Epidermal melanocyte (primary cell): ENCODE measurements at regions not wholly inside any gene's neighbourhood (a gene's known extent, or its start where the extent isn't known, plus 50 kb on each side); places are given as distances from the start of the nearest gene placed in this dataset.
"Not testable (repeated sequence)": the region's sequence is repeated elsewhere in the genome, so short reads cannot be mapped to it uniquely, and the experiment has no call there.

Experiments
- DNase-seq: peaks from one replicate; pipeline ENCODE4 v3.0.0; 2011; ENCODE audit warnings: low spot score; ENCODE audit not compliant: insufficient read length

DNA sequence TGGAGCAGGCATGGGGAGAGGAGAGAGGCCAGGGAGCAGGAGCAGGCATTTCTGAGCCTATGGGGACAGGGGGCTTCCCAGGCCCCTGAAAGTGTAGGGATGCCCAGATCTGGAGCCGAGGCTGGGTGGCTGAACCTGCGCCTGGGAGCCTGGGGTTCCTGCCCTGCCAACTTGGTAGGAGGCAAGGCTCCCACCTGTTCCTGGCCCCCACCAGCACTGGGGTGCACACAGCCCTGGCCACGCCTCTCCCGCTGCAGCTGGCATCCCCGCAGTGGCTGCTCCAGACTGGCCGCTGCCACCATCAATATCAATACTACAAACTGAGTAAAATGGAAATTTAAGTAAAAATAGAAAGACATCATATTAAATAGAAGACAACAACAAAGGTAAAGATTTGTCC is 684.9 kb upstream of the MAP3K7 start:
- no peak for DNase-seq

GRCh38 chr6:91268941-91269340 is 682.1 kb upstream of the MAP3K7 start:
- no peak for DNase-seq

GRCh38 chr6:91267246-91267645 is 680.4 kb upstream of the MAP3K7 start:
- no peak for DNase-seq

- DNase-seq = no peak
Measured at GRCh38 chr6:91266156-91266555, 679.3 kb upstream of the MAP3K7 start.

DNA sequence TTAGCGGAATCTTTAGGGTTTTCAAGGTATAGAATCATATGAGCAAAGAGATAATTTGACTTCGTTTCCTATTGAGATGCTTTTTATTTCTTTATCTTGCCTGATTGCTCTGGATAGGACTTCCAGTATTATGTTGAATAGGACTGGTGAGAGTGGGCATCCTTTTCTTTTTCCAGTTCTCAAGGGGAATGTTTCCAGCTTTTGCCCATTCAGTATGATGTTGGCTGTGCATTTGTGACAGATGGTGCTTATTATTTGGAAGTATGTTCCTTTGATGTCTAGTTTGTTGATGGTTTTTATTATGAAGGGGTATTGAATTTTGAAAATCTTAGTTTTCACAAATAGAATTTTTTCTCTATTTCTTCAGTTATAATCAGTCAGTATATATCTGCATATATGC is 656.6 kb upstream of the MAP3K7 start:
- DNase-seq = no peak

- DNase-seq = no peak
Measured at GRCh38 chr6:91242614-91242949, 655.7 kb upstream of the MAP3K7 start.

- DNase-seq = no peak
Measured at GRCh38 chr6:91241946-91242613, 655.2 kb upstream of the MAP3K7 start.

- DNase-seq = no peak
Measured at GRCh38 chr6:91240878-91241603, 654.2 kb upstream of the MAP3K7 start.

- DNase-seq = no peak
Measured at GRCh38 chr6:91221072-91221720, 634.3 kb upstream of the MAP3K7 start.

GRCh38 chr6:91213229-91213901 is 626.5 kb upstream of the MAP3K7 start:
- no peak for DNase-seq

GRCh38 chr6:91198588-91199255 is 611.9 kb upstream of the MAP3K7 start:
- no peak for DNase-seq

DNA sequence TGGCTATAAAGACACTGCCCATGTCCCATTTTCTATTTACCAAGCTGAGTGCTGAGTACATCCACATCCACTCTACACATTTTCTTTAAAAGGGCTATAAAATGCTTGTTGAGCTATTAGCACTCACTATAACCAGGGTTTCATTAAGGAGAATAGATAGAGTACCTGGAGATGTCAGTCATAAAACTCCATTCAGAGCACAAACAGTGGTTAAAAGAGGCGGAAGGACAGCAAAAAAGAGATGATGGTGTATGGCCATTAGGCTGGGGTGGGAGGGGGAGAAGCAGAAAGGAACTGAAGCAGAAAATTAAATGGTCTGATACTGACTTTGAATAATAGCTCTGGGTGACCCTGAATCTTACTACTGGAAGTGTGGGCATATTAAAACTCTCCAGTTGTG is 609.9 kb upstream of the MAP3K7 start:
- DNase-seq = no peak

- no peak for DNase-seq
Measured at GRCh38 chr6:91193446-91193845, 606.6 kb upstream of the MAP3K7 start.

DNA sequence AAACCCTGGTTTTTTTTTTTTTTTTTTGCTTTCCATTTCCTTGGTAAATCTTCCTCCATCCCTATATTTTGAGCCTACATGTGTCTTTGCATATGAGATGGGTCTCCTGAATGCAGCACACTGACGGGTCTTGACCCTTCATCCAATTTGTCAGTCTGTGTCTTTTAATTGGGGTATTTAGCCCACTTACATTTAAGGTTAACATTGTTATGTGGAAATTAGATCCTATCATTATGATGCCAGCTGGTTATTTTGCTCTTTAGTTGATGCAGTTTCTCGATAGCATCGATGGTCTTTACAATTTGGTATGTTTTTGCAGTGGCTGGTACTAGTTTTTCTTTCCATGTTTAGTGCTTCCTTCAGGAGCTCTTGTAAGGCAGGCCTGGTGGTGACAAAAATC is 603.2 kb upstream of the MAP3K7 start:
- DNase-seq = not testable (repeated sequence)

- DNase-seq = no peak
Measured at GRCh38 chr6:91185072-91185471, 598.2 kb upstream of the MAP3K7 start.

DNA sequence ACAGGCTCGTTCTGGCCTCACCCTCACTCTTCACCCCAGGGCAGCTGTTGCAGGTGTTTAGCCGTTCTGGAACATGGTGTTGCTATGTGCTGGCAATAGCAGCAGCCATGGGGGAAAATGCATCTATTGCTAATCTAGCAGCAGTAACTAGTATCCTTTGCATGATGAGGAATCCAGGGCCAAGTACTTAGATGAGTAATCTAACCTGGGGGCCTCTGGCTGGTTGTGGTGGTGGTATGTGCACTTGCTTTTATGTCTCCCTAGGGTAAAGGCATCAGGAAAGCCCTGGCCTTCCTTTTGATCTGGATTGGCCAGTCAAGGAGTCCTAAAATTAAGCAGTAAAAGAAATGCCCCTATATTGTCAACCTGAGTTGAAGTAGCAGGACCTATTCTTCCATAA is 594.5 kb upstream of the MAP3K7 start:
- DNase-seq = no peak

DNA sequence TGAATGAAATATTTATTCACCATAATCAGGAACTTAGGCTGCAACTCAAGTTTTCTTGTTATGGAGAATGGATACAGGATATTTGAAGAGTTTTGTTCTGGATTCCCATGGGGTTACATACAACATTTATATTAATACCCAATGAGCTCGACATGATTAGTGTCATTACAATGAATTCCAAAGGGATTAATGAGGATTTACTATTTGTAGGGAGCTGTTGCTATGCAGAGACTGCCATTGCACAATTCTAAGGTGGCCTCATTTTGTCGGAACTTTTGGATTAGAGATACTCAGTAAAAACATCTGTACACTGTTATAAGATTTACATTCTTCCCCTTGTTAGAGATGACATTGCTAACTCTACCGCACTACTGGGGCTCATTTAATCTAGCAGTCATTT is 586.8 kb upstream of the MAP3K7 start:
- no peak for DNase-seq

GRCh38 chr6:91173186-91173585 is 586.3 kb upstream of the MAP3K7 start:
- no peak for DNase-seq

DNA sequence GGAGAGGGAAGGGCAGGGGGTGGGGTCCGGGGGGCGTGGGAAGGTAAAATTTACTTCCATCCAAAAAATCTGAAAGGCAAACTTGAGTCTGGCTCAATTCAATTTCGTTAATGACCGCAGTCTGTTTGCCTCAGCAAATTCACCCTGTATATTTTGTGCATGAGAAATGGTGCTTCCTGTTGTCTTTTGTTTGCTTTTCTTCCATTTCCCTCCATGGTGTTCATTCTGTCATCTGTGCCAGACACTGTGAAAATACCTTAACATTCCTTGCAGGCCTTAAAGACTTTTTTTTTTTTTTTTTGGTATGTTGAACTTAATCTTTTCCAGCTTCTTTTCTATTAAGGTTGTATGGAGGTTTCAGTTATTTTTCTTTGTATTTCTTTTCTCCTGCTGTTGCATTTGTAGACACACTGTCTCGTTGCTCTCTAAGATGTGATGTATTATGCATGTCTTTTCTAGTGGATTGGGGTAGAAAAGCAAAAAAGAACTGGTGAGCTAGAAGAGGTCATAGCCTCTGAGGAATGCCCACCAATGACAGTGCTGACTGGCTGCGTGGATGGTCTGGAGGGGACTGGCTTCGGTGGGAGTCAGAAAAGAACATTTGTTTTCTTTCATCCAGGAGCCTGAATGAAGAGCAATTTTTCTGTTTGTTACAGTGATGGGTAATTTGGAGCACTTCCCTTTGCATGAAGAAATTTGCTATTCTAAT is 585.0 kb upstream of the MAP3K7 start:
- no peak for DNase-seq

DNA sequence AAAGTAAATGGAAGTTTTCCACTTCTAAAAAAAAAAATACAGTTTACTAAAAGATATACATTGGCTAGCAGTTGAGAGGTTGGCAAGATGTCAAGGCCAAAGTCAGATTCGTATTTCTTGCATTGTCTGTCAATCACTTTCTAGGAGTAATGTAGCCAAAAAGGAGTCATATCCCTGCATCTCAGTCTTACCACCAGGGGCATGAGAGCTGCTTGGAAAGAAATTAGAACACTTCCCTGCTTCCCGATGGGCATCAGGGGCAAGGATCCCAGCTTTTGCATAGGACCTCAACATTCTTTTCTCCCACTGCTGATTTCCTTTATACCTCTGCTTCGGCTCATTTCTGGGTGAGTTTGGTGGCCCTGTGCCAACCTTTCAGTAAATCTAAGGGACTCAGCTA is 581.0 kb upstream of the MAP3K7 start:
- no peak for DNase-seq
